ENCODE measurements at regions not wholly inside any gene's neighbourhood (a gene's known extent, or its start where the extent isn't known, plus 50 kb on each side); places are given as distances from the start of the nearest gene placed in this dataset.

DNA sequence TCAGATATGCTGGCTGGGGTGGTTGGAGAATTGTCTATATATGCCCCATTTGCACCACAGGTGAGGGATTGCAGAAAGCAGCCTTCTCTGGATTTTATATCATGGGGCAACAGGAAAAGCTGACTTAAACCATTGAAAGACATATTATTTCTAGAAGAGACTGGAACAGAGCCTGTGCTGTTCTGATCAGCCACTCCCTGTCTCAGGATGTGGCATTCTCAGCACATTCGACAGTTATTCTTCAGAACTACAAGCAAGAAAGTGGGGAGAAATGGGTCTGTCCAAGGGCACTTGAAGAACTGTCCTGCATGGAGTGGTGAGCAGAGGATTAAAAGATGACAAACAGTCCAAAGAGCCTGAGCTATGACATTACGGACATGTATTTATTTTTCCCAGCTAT lies 67.8 kb upstream of the EPHA5 start:
- TF ChIP-seq, protein P1, sequence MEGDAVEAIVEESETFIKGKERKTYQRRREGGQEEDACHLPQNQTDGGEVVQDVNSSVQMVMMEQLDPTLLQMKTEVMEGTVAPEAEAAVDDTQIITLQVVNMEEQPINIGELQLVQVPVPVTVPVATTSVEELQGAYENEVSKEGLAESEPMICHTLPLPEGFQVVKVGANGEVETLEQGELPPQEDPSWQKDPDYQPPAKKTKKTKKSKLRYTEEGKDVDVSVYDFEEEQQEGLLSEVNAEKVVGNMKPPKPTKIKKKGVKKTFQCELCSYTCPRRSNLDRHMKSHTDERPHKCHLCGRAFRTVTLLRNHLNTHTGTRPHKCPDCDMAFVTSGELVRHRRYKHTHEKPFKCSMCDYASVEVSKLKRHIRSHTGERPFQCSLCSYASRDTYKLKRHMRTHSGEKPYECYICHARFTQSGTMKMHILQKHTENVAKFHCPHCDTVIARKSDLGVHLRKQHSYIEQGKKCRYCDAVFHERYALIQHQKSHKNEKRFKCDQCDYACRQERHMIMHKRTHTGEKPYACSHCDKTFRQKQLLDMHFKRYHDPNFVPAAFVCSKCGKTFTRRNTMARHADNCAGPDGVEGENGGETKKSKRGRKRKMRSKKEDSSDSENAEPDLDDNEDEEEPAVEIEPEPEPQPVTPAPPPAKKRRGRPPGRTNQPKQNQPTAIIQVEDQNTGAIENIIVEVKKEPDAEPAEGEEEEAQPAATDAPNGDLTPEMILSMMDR (IDR thresholded peaks at IDR 0.05), result no peak
- no peak for TF ChIP-seq POLR2A (IDR thresholded peaks at IDR 0.05)

Measured in uterus (tissue), 2 donors.